Stimulated activated CD4-positive, alpha-beta T cell treated with anti-CD3 and anti-CD28 coated beads, Interleukin-1b, Interleukin-23, amount 100 ng/mL, for 1 hour (primary cell): ENCODE measurements at regions not wholly inside any gene's neighbourhood (a gene's known extent, or its start where the extent isn't known, plus 50 kb on each side); places are given as distances from the start of the nearest gene placed in this dataset.
"Not testable (repeated sequence)": the region's sequence is repeated elsewhere in the genome, so short reads cannot be mapped to it uniquely, and the experiment has no call there.

Experiments used
- DNase-seq, 2 donors: peaks; one replicate each; pipeline ENCODE4 v3.0.0-alpha.2; 2020; ENCODE audit warnings: low read depth in 2 of 2

DNA sequence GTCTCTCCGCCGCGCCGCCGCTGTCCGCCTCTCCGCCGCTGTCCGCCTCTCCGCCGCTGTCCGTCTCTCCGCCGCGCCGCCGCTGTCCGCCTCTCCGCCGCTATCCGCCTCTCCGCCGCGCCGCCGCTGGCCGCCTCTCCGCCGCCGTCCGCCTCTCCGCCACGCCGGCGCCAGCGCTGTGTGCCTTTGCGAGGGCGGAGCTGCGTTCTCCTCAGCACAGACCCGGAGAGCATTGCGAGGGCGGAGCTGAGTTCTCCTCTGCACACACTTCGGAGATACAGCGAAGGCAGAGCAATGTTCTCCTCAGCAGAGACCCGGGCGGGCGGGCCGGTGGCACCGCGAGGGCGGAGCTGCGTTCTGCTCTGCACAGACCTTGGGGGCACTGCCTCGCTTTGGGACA, 327.4 kb upstream of the PLGLB1 start:
- not testable (repeated sequence) for DNase-seq

DNA sequence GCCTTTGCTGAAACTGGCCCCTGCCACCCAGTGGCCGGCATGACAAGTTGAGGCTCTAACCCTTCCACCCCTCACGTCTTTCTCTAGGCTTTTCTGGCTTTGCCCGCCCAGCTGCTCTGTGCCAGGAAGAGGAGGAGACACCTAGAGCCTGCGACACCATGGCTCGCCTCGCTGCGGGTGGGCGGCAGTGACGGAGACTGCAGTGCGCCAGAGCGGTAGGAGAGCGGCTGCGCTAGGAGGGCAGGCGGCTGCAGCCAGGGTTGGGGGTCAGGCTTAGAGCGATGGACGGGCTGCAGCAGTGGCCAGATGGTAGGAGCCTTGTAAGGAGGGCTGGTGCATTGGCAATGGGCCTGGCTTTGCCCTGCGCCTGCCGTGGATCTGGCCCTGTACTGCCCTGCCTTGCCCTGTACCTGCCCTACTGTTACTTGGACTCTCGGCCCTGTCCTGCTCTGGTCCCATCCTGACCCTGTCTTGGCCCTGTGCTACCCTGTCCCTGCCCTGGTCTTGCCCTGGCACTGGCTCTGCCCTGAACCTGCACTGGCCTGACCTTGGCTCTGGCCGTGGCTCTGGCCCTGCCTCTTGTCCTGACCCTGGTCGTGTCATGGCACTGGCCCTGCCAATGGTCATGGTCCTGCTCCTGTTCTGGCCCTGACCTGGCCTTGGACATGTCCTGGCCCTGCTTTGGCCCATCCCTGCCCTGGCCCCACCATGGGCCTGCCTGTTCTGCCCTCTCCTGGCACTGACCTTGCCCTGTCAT, 330.7 kb upstream of the PLGLB1 start:
- DNase-seq: not testable (repeated sequence)

DNA sequence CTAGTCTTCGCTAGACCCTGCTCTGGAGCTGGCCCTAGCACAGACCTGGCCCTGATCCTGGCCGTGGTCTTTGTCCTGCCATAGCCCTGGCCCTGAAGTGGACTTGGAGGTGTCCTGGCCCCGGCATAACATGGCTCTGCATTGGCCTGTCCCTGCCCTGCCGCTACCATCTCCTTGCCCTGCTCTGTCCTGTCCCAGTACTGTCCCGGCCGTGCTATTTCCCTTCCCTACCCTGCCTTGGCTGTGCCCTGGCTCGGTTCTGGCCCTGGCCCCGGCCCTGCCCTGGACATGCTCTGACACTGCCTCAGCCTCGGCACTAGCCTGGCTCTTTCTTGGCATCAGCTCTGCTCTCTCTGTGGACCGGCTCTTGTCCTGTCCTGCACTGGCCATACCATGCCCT, 331.8 kb upstream of the PLGLB1 start:
- DNase-seq: not testable (repeated sequence)

DNA sequence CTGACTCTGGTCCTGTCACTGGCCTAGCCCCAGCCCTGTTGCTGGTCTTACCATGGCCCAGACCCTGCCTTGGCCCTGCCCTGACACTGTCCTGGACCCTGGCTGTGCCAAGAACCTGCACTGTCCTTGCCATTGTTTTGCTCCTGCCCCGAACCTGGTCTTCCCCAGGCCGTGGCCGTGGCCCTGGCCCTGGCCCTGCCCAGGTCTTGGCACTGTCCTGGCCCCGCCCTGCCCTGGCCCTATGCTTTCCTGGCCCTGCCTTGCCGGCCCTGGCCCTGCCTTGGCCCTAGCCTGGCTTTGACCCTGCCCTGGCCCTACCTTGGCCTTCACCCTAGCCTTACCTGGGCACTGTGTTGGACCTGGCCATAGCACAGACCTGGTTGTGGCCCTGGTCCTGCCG, 332.5 kb upstream of the PLGLB1 start:
- DNase-seq: not testable (repeated sequence)

- DNase-seq: not testable (repeated sequence)
Observed at GRCh38 chr2:87360250-87360649, 338.6 kb upstream of the PLGLB1 start.

DNA sequence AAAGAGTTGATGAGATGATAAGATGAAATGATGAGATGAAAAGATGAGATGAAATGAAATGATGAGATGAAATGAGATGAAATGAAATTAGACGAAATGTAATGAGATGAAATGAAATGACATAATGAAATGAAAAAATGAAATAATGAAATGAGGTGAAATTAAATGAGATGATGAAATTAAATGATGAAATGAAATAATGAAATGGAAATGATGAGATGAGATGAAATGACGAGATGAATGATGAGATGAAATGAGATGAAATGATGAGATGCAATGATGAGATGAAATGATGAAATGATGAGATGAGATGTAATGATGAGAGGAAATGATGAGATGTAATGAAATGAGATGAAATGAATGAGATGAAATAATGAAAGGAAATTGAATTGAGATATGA, 339.3 kb upstream of the PLGLB1 start:
- not testable (repeated sequence) for DNase-seq

DNA sequence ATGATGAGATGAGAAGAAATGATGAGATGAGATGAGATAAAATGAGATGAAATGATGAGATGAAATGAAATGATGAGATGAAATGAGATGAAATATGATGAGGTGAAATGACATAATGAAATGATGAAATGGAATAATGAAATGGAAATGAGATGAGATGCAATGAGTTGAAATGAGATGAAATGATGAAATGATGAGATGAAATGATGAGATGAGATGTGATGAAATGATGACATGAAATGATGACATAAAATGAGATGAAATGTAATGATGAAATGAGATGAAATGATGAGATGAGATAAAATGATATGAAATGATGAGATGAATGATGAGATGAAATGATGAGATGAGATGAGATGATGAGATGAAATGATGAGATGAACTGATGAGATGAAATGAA, 340.2 kb upstream of the PLGLB1 start:
- DNase-seq: not testable (repeated sequence)

DNA sequence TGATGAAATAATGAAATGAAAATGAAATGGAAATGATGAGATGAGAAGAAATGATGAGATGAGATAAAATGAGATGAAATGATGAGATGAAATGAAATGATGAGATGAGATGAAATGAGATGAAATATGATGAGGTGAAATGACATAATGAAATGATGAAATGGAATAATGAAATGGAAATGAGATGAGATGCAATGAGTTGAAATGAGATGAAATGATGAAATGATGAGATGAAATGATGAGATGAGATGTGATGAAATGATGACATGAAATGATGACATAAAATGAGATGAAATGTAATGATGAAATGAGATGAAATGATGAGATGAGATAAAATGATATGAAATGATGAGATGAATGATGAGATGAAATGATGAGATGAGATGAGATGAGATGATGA, 342.7 kb upstream of the PLGLB1 start:
- not testable (repeated sequence) for DNase-seq

DNA sequence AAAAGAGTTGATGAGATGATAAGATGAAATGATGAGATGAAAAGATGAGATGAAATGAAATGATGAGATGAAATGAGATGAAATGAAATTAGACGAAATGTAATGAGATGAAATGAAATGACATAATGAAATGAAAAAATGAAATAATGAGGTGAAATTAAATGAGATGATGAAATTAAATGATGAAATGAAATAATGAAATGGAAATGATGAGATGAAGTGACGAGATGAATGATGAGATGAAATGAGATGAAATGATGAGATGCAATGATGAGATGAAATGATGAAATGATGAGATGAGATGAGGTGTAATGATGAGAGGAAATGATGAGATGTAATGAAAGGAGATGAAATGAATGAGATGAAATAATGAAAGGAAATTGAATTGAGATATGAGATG, 343.4 kb upstream of the PLGLB1 start:
- DNase-seq: not testable (repeated sequence)

DNA sequence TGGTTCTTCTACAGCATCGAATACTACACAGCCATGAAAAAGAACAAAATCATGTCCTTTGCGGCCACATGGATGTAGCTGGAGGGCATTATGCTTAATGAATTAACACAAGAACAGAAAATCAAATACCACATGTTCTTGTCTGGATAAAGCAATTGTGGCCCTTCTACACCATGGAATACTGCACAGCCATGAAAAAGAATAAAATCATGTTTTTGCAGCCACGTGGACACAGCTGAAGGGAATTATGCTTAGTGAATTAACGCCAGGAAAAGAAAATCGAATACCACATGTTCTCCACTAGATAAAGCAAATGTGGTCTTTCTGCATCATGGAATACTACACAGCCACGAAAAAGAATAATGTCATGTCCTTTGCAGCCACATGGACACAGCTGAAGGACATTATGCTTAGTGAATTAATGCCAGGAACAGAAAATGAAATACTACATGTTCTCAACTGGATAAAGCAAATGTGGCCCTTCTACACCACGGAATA, 361.8 kb upstream of the PLGLB2 start:
- not testable (repeated sequence) for DNase-seq

- DNase-seq: not testable (repeated sequence)
Observed at GRCh38 chr2:87395784-87396183, 352.1 kb upstream of the PLGLB2 start.

DNA sequence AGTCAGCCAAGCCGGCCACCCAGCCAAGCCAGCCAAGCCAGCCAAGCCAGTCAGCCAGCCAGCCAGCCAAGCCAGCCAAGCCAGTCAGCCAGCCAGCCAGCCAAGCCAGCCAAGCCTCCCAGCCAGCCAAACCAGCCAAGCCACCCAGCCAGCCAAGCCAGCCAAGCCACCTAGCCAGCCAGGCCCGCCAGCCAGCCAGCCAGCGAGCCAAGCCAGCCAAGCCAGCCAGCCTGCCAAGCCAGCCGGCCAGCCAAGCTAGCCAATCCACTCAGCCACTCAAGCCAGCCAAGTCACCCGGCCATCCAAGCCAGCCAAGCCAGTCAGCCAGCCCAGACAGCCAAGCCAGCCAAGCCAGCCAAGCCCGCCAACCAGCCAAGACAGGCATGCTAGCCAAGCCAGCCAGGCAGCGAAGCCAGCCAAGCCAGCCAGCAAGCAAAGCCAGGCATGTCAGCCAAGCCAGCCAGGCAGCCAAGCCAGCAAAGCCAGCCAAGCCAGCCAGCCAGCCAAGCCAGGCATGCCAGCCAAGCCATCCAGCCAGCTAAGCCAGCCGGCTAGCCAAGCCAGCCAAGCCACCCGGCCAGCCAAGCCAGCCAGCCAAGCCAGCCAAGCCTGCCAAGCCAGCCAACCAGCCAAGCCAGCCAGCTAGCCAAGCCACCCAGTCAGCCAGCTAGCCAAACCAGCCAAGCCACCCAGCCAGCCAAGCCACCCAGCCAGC, 351.2 kb upstream of the PLGLB2 start:
- not testable (repeated sequence) for DNase-seq

DNA sequence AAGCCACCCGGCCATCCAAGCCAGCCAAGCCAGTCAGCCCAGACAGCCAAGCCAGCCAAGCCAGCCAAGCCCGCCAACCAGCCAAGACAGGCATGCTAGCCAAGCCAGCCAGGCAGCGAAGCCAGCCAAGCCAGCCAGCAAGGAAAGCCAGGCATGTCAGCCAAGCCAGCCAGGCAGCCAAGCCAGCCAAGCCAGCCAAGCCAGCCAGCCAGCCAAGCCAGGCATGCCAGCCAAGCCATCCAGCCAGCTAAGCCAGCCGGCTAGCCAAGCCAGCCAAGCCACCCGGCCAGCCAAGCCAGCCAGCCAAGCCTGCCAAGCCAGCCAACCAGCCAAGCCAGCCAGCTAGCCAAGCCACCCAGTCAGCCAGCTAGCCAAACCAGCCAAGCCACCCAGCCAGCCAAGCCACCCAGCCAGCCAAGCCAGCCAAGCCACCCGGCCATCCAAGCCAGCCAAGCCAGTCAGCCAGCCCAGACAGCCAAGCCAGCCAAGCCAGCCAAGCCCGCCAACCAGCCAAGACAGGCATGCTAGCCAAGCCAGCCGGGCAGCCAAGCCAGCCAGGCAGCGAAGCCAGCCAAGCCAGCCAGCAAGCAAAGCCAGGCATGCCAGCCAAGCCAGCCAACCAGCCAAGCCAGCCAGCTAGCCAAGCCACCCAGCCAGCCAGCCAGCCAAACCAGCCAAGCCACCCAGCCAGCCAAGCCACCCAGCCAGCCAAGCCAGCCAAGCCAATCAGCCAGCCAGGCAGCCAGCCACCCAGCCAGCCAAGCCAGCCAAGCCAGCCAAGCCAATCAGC, 350.4 kb upstream of the PLGLB2 start:
- not testable (repeated sequence) for DNase-seq

DNA sequence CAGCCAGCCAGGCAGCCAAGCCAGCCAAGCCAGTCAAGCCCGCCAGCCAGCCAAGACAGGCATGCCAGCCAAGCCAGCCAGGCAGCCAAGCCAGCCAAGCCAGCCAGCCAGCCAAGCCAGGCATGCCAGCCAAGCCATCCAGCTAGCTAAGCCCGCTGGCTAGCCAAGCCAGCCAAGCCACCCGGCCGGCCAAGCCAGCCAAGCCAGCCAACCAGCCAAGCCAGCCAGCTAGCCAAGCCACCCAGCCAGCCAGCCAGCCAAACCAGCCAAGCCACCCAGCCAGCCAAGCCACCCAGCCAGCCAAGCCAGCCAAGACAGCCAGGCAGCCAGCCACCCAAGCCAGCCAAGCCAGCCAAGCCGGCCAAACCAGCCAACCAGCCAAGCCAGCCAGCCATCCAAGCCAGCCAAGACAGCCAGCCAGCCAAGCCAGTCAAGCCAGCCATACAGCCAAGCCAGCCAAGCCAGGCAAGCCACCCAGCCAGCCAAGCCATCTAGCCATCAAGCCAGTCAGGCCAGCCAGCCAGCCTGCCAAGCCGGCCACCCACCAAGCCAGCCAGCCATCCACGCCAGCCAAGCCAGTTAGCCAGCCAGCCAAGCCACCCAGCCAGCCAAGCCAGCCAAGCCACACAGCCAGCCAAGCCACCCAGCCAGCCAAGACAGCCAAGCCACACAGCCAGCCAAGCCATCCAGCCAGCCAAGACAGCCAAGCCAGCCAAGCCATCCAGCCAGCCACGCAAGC, 349.2 kb upstream of the PLGLB2 start:
- DNase-seq: not testable (repeated sequence)

- no peak for DNase-seq
Observed at GRCh38 chr2:87401726-87402345, 346.1 kb upstream of the PLGLB2 start.

DNA sequence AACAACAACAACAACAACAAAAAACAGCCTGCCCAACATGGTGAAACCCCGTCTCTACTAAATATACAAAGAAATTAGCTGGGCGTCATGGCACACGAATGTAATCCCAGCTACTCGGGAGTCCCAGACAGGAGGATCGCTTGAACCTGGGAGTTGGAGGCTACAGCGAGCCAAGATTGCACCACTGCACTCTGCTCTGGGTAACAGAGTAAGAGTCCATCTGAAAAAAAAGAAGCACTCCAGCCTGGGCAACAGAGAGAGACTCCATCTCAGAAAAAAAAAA, 344.1 kb upstream of the PLGLB2 start:
- no peak for DNase-seq

- not testable (repeated sequence) for DNase-seq
Observed at GRCh38 chr2:87404411-87405255, 343.3 kb upstream of the PLGLB2 start.

- not testable (repeated sequence) for DNase-seq
Observed at GRCh38 chr2:87405531-87406216, 342.2 kb upstream of the PLGLB2 start.

DNA sequence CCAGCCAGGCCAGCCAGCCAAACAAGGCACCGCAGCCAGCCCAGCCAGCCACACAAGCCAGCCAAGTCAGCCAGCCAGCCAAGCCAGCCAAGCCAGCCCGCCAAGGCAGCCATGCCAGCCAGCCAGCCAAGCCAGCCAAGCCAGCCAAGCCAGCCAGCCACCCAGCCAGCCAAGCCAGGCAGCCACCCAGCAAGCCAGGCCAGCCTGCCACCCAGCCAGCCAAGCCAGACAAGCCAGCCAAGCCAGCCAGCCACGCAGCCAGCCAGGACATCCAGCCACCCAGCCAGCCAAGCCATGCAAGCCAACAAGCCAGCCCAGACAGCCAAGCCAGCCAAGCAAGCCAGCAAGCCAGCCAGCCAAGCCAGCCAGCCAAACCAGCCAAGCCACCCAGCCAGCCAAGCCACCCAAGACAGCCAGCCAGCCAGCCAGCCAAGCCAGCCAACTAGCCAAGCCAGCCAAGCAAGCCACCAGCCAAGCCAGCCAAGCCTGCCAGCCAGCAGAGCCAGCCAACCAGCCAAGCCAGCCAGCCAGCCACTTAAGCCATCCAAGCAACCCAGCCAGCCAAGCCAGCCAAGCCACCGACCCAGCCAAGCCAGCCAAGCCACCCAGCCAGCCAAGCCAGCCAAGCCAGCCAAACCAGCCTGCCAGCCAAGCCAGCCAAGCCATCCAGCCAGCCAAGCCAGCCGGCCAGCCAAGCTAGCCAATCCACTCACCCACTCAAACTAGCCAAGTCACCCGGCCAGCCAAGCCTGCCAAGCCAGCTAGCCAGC, 341.3 kb upstream of the PLGLB2 start:
- not testable (repeated sequence) for DNase-seq
